HG03342 (cell line): ENCODE measurements at regions not wholly inside any gene's neighbourhood (a gene's known extent, or its start where the extent isn't known, plus 50 kb on each side); places are given as distances from the start of the nearest gene placed in this dataset.
"Not testable (repeated sequence)": the region's sequence is repeated elsewhere in the genome, so short reads cannot be mapped to it uniquely, and the experiment has no call there.

Source experiments
- ATAC-seq: cut with Tn5 transposase; IDR thresholded peaks from one replicate; pipeline ENCODE4 v1.9.1; 2021; ENCODE audit warnings: mild to moderate bottlenecking, moderate library complexity; ENCODE audit not compliant: unreplicated experiment

DNA sequence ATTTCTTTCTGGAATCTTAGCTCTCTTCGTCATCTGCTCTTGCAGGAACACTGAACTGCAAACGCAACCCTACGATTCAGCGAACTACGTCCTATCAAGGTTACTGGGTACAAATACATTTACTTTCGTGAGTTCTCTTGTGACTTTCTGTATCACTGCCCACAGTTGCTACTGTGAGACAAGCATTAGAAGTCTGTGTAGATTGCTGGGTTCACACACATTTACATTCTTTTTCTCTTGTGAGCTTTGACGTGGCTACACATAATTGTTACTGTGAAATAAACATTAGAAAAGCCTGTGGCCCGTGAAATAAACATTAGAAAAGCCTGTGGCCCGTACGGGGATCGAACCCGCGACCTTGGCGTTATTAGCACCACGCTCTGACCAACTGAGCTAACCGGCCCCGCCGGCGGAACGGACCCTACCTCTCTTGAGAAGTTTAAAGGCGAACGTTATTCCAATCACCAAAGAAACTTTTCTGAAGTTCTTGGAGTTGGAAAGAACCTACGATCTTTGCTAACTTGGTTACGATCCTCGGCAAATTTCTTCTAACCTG, 61.2 kb upstream of the ZNF322 start:
- ATAC-seq = not testable (repeated sequence)

DNA sequence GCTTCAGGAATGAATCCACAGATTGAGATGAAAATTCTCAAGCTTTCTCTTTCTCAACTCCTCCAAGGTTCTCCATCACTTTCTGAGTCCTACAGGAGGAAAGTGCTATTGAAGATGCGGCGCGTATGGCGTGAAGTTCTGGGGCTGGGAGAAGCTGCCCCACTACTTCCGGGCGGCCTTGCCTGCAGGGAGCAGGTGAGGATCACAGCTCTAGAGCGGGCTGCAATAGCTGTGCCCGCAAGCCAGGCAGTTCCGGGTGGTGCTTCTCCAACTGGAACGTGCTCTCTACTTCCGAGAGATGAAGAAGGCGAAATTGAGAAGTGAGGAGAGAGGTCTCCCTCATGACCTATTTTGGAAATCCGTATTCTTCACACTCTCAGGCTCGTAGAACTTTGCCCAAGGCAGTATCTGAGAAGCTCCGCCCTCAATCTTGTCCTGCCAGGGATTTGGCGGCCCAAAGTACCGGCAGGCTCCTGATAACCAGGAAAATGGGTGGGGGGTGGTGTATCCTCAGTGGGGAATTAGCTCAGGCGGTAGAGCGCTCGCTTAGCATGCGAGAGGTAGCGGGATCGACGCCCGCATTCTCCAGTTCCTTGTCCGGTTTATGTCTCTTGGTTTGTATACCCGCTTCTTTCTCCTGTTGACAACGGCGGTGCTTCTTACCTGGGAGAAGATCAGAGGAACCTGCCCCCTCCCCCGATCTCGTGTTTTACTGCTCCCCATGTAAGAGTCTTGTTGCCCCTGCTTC, 70.6 kb upstream of the ZNF322 start:
- ATAC-seq = not testable (repeated sequence)

DNA sequence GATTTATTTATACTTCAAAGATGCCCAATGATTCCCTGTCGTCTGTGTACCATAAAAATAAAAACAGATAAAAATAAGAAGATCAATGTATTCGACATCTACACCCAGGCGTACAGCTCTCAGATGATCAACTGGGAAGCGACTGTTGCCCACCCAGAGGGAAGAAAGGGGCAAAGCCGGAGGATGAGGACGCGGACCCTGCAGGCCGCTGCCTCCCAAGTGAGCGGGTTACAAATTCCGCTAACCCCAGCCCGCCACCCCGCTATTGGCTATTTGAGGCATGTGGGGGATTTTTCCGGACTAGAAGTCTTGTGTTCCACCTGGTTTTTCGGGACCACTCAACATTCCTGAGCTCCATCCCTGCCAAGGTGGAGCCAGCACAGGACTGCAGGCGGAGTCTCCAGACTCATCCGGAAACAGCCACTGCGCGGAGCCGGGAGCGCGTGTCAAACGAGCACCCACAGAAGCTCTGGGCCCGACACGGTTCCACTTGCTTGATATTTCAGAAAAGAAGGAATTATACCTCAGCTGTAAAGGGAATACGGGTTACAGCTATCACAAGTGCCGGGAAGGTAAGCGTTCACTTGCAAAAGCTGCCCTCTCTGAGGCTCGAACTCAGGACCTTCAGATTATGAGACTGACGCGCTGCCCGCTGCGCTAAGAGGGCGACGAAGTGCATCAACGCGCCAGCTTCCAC, 75.4 kb upstream of the ZNF322 start:
- not testable (repeated sequence) for ATAC-seq

DNA sequence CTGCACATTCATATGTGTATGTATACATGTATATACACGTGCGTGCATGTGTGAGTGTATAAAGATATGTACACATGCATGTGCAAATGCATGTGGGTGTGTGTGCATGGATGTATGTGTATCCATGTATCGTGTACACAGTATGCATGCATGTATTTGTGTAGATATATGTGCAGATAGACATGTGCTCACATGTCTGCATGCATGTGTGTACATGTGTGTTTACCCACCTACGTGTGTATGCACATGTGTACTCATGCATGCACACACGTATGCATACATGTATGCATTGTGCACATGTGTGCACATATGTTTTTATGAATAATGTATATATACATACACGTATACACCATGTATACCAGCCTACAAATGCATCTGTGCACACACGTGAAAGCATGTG, 80.3 kb upstream of the ZNF322 start:
- no peak for ATAC-seq

DNA sequence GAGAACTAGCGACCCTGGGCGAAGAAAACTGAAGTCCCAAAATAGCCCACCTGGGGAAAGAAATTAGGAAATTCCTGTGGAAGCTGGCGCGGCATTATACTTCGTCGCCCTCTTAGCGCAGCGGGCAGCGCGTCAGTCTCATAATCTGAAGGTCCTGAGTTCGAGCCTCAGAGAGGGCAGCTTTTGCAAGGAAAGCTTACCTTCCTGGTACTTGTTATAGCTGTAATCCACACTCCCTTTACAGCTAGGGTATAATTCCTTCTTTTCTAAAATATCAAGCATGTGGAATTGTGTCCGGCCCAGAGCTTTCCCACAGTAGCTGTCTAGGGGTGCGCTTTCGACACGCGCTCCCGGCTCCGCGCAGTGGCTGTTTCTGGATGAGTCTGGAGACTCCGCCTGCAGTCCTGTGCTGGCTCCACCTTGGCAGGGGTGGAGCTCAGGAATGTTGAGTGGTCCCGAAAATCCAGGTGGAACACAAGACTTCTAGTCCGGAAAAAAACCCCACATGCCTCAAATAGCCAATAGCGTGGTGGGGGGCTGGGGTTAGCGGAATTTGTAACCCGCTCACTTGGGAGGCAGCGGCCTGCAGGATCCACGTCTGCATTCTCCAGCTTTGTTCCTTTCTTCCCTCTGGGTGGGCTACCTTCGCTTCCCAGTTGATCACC, 83.7 kb upstream of the ZNF322 start:
- no peak for ATAC-seq

DNA sequence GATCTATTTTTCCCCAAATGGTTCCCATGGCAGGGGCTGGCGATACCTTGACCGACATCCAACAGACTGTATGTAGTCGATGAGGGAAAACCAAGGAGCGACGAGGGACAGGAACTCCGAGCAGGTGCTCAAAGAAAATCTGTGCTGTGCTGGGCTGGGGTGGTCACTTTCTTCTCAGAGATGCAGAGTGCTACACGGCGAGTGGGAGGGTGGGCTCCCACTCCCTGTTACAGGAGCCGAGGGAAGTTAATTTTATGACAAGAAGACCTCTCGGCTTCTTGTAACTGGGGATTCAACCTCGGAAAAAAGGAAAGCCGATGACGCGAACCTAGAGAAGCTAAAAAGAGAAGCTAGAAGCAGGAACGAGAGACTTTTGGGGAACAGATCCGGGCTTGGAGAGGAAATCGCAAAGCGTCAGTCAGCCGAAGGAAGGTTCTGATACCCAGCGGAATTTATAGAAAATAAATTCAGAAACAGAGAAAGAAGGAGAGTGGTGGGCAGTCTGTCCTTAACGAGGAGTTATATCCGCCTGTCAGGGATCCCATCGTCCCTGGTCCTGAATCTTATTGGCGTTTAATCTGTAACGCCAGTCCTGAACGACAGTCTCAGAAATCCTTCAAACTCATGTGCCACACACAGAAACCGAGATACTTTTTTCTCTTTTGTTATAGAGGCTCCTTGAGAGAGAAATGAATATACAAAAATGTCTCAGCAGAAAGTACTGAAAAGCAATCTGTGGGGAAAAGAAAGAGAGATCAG, 84.6 kb upstream of the ZNF322 start:
- no peak for ATAC-seq

DNA sequence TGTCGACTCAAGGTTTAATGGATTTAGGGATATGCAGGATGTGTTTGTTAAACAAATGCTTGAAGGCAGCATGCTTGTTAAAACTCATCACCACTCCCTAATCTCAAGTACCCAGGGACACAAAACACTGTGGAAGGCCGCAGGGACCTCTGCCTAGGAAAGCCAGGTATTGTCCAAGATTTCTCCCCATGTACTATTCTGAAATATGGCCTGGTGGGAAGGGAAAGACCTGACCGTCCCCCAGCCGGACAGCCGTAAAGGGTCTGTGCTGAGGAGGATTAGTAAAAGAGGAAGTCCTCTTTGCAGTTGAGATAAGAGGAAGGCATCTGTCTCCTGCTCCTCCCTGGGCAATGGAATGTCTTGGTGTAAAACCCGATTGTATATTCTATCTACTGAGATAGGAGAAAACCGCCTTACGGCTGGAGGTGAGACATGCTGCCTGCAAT, 85.3 kb upstream of the ZNF322 start:
- not testable (repeated sequence) for ATAC-seq

DNA sequence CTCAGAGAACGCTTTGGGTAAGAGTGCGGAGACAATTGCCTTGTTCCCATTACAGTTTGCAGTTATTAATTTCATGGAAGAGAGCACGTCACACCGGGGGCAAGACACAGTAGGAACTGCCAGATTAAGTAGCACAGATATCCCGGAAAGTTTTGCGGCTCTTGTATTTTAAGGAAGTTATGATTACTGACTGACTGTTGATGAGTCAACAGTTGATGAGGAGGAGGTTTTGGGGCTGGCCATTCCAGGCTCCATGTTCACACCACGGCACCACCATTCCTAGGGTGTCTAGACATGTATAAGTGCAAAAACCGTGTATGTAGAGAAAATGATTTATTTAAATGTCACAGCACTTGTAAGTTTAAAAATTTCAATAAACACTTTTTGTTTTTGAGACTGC, 86.4 kb upstream of the ZNF322 start:
- not testable (repeated sequence) for ATAC-seq

DNA sequence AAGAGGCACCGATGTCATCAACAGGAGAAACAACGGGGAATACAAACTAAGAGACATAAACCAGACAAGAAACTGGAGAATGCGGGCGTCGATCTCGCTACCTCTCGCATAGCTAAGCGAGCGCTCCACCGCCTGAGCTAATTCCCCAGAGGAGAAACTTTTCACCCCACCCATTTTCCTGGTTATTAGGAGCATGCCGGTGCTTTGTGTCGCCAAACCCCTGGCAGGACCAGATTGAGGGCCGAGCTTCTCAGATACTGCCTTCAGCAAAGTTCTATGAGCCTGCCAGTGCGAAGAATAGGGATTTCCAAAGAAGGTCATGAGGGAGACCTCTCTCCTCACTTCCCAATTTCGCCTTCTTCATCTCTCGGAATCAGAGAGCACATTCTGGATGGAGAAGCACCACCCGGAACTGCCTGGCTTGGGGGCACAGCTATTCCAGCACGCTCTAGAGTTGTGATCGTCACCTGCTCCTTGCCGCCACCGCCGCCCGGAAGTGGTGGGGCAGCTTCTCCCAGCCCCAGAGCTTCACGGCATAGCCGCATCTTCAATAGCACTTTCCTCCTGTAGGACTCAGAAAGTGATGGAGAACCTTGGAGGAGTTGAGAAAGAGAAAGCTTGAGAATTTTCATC, 89.7 kb upstream of the ZNF322 start:
- ATAC-seq = not testable (repeated sequence)

DNA sequence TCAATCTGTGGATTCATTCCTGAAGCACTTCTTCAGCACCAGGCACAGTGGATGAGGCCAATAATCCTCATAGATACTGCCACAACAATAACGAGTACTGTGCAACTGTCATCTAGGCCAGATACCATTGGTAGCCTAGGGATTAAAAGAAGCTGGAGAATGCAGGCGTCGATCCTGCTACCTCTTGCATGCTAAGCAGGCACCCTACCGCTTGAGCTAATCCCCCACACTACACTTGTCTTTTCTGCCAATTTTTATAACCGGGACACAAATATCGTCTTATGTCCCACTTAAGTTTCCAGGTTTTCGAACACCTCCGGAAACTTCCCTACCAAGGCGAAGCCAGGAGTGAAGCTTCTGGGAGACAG, 90.2 kb upstream of the ZNF322 start:
- ATAC-seq = not testable (repeated sequence)

DNA sequence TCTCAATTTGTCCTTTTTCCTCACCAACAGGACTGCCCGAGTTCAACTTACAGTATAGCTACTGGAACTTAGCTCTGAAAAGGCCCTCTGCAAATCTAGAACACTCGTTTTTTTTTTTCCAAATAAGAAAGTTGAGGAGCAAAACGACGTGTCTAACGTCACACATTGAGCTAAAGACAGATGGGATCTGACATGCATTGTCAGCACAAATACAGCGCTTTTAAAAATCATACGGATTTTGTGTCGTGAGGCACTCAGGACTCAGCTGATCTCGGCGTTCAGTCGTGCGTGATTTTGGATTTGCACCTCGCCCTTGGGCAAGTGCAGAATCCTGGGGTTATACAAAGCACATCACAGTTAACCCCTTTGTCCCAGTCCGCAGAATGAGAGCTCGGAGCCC, 94.7 kb upstream of the ZNF322 start:
- ATAC-seq = no peak

DNA sequence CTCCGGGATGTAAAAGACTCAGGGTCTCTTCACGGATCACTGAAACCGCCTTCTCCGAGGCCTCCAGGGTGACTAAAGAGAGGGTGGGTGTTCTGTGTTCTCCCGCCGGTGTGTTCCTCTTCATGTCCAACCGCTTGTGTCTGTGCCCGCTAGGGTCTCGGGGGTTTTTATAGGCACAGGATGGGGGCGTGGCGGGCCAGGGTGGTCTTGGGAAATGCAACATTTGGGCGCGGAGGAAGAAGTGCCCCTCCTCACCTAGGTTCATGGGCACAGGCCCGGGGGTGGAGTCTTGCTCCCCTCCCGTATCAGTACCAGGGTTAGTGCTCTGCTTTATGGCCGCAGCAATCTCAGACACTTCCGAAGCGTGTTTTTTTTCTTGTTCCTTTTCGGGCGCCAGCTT, 95.3 kb upstream of the ZNF322 start:
- ATAC-seq = not testable (repeated sequence)

DNA sequence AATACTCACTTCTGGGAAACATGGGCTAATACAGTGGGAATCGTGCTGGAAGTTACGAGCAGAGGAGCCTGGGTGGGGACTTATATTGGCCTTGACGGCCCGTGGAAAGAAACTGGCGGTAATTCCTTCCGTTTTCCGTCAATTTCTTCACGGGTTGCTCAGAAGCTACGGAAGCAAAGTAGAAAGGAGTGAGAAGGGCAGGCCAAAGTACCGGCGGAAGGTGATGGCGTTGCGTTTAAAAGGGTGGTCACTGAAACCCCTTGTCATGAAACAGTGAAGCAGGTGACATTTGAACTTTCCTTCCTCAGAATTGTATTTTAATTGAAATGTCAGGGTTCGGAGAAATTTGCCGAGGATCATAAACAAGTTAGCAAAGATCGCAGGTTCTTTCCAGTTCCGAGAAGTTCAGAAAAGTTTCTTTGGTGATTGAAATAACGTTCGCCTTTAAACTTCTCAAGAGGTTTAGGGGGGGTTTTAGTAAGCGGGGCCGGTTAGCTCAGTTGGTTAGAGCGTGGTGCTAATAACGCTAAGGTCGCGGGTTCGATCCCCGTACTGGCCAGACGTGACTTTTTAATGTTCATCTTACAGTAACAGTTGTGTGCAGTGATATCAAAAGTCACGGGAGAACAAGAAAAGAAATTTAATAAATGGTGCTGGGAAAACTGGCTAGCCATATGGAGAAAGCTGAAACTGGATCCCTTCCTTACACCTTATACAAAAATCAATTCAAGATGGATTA, 96.7 kb upstream of the ZNF322 start:
- not testable (repeated sequence) for ATAC-seq

DNA sequence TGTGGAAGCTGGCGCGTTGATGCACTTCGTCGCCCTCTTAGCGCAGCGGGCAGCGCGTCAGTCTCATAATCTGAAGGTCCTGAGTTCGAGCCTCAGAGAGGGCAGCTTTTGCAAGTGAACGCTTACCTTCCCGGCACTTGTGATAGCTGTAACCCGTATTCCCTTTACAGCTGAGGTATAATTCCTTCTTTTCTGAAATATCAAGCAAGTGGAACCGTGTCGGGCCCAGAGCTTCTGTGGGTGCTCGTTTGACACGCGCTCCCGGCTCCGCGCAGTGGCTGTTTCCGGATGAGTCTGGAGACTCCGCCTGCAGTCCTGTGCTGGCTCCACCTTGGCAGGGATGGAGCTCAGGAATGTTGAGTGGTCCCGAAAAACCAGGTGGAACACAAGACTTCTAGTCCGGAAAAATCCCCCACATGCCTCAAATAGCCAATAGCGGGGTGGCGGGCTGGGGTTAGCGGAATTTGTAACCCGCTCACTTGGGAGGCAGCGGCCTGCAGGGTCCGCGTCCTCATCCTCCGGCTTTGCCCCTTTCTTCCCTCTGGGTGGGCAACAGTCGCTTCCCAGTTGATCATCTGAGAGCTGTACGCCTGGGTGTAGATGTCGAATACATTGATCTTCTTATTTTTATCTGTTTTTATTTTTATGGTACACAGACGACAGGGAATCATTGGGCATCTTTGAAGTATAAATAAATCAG, 106.8 kb upstream of the ZNF322 start:
- ATAC-seq = not testable (repeated sequence)

DNA sequence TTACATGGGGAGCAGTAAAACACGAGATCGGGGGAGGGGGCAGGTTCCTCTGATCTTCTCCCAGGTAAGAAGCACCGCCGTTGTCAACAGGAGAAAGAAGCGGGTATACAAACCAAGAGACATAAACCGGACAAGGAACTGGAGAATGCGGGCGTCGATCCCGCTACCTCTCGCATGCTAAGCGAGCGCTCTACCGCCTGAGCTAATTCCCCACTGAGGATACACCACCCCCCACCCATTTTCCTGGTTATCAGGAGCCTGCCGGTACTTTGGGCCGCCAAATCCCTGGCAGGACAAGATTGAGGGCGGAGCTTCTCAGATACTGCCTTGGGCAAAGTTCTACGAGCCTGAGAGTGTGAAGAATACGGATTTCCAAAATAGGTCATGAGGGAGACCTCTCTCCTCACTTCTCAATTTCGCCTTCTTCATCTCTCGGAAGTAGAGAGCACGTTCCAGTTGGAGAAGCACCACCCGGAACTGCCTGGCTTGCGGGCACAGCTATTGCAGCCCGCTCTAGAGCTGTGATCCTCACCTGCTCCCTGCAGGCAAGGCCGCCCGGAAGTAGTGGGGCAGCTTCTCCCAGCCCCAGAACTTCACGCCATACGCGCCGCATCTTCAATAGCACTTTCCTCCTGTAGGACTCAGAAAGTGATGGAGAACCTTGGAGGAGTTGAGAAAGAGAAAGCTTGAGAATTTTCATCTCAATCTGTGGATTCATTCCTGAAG, 111.6 kb upstream of the ZNF322 start:
- not testable (repeated sequence) for ATAC-seq

DNA sequence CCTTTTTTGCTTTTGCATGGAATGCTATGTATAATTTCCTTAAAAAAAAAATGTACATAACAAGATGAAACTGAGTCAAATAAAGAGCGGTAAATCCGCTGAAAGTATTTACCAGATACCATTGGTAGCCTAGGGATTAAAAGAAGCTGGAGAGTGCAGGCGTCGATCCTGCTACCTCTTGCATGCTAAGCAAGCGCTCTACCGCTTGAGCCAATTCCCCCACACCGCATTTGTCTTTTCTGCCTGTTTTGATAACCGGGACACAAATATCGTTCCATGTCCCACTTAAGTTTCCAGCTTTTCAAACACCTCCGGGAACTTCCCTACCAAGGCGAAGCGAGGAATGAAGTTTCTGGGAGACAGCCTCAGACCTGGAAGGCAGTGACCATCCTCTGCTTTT, 113.9 kb upstream of the ZNF322 start:
- ATAC-seq = not testable (repeated sequence)

DNA sequence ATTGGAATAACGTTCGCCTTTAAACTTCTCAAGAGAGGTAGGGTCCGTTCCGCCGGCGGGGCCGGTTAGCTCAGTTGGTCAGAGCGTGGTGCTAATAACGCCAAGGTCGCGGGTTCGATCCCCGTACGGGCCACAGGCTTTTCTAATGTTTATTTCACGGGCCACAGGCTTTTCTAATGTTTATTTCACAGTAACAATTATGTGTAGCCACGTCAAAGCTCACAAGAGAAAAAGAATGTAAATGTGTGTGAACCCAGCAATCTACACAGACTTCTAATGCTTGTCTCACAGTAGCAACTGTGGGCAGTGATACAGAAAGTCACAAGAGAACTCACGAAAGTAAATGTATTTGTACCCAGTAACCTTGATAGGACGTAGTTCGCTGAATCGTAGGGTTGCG, 121.0 kb upstream of the ZNF322 start:
- not testable (repeated sequence) for ATAC-seq
